Type B pancreatic cell (in vitro differentiated cells): ENCODE measurements at regions not wholly inside any gene's neighbourhood (a gene's known extent, or its start where the extent isn't known, plus 50 kb on each side); places are given as distances from the start of the nearest gene placed in this dataset.

Source experiments
- DNase-seq: peaks from one replicate; pipeline ENCODE4 v3.0.0; 2021; ENCODE audit warnings: mixed read lengths; ENCODE audit not compliant: unreplicated experiment; ENCODE audit errors: extremely low spot score
- H3K27ac Mint-ChIP-seq: 2 replicates; pipeline ENCODE4 v1.8.0; 2021; ENCODE audit warnings: mild to moderate bottlenecking, mixed read lengths
- H3K27me3 Mint-ChIP-seq: 2 replicates; pipeline ENCODE4 v1.8.0; 2021; ENCODE audit warnings: mixed read lengths
- H3K36me3 Mint-ChIP-seq: 2 replicates; pipeline ENCODE4 v1.8.0; 2021; ENCODE audit warnings: mixed read lengths
- H3K4me1 Mint-ChIP-seq: one replicate; pipeline ENCODE4 v1.8.0; 2021; ENCODE audit warnings: mixed read lengths; ENCODE audit not compliant: unreplicated experiment
- H3K4me3 Mint-ChIP-seq: 2 replicates; pipeline ENCODE4 v1.8.0; 2021; ENCODE audit warnings: mild to moderate bottlenecking, mixed read lengths
- H3K9me3 Mint-ChIP-seq: 2 replicates; pipeline ENCODE4 v1.8.0; 2021; ENCODE audit warnings: mixed read lengths
- CTCF ChIP-seq: fragments of 200-600 bp; sonication (generic); conservative IDR thresholded peaks from 2 replicates; pipeline ENCODE4 v1.5.0; 2021; ENCODE audit warnings: antibody characterized with exemption, mild to moderate bottlenecking

- H3K9me3 Mint-ChIP-seq, result peaks cover 7% of the 10 kb centered on the region
- H3K27me3 Mint-ChIP-seq, result no peaks in the 10 kb centered on the region
- TF ChIP-seq CTCF, result no peak
- no peak overlapping the region for H3K27ac Mint-ChIP-seq
- H3K4me1 Mint-ChIP-seq, result no peaks in the 10 kb centered on the region
- H3K4me3 Mint-ChIP-seq, result no peak overlapping the region
- no peak for DNase-seq
- H3K36me3 Mint-ChIP-seq, result no peaks in the 10 kb centered on the region
These were observed 265.0 kb upstream of the SOX2 start for GRCh38 chr3:181446741-181447140.

- Mint-ChIP-seq H3K4me1 (no peaks in the 10 kb centered on the region), H3K27me3 (no peaks in the 10 kb centered on the region), H3K4me3 (no peak overlapping the region), H3K27ac (no peak overlapping the region), H3K36me3 (no peaks in the 10 kb centered on the region), H3K9me3 (no peaks in the 10 kb centered on the region)
- no peak for DNase-seq
- TF ChIP-seq CTCF, result no peak
These were observed 269.7 kb upstream of the SOX2 start for GRCh38 chr3:181442066-181442465.

- H3K27me3 Mint-ChIP-seq, result peaks cover 3% of the 10 kb centered on the region
- no peak for DNase-seq
- H3K4me3 Mint-ChIP-seq, result no peak overlapping the region
- H3K27ac Mint-ChIP-seq, result no peak overlapping the region
- H3K9me3 Mint-ChIP-seq, result no peaks in the 10 kb centered on the region
- H3K4me1 Mint-ChIP-seq, result no peaks in the 10 kb centered on the region
- no peaks in the 10 kb centered on the region for H3K36me3 Mint-ChIP-seq
- TF ChIP-seq CTCF, result no peak
These were observed 278.7 kb upstream of the SOX2 start for GRCh38 chr3:181432992-181433391.

- no peak for TF ChIP-seq CTCF
- no peaks in the 10 kb centered on the region for H3K9me3 Mint-ChIP-seq
- H3K4me3 Mint-ChIP-seq, result no peak overlapping the region
- peaks cover 3% of the 10 kb centered on the region for H3K27me3 Mint-ChIP-seq
- H3K36me3 Mint-ChIP-seq, result no peaks in the 10 kb centered on the region
- H3K27ac Mint-ChIP-seq, result no peak overlapping the region
- no peak for DNase-seq
- no peaks in the 10 kb centered on the region for H3K4me1 Mint-ChIP-seq
These were observed 280.0 kb upstream of the SOX2 start for GRCh38 chr3:181431748-181432147.

GRCh38 chr3:181425074-181425473, 286.7 kb upstream of the SOX2 start:
- H3K9me3 Mint-ChIP-seq, result no peaks in the 10 kb centered on the region
- no peak for TF ChIP-seq CTCF
- H3K4me1 Mint-ChIP-seq, result peaks cover 4% of the 10 kb centered on the region
- no peak for DNase-seq
- H3K36me3 Mint-ChIP-seq, result no peaks in the 10 kb centered on the region
- H3K4me3 Mint-ChIP-seq, result no peak overlapping the region
- H3K27me3 Mint-ChIP-seq, result peaks cover 19% of the 10 kb centered on the region
- no peak overlapping the region for H3K27ac Mint-ChIP-seq

GRCh38 chr3:181418233-181418632, 293.5 kb upstream of the SOX2 start:
- H3K27me3 Mint-ChIP-seq, result peaks cover 14% of the 10 kb centered on the region
- TF ChIP-seq CTCF, result no peak
- no peaks in the 10 kb centered on the region for H3K36me3 Mint-ChIP-seq
- no peak overlapping the region for H3K4me3 Mint-ChIP-seq
- DNase-seq, result no peak
- H3K4me1 Mint-ChIP-seq, result peaks cover 11% of the 10 kb centered on the region
- H3K27ac Mint-ChIP-seq, result no peak overlapping the region
- no peaks in the 10 kb centered on the region for H3K9me3 Mint-ChIP-seq
